ENCODE measurements at regions not wholly inside any gene's neighbourhood (a gene's known extent, or its start where the extent isn't known, plus 50 kb on each side); places are given as distances from the start of the nearest gene placed in this dataset.

- Mint-ChIP-seq H3K36me3 (ENCODE audit: insufficient read depth in 1 of 3, low read depth in 3 of 3) (no peaks in the 10 kb centered on the region; a peak in 1 of 7 replicates), H3K27me3 (ENCODE audit: low read depth) (peaks cover 4% of the 10 kb centered on the region), H3K4me1 (peaks cover 16% of the 10 kb centered on the region in 2 experiments), H3K4me3 (no peak overlapping the region), H3K9me3 (no peaks in the 10 kb centered on the region), H3K27ac (no peak overlapping the region)
- H2BK15ac ChIP-seq (ENCODE audit: low read depth, low read length) = no peak overlapping the region
- no peak overlapping the region for H3K9ac ChIP-seq (ENCODE audit: extremely low read depth, insufficient read length, low read length)
- H2BK20ac ChIP-seq (ENCODE audit: low read depth, low read length, poor library complexity, severe bottlenecking) = no peak overlapping the region
- no peak overlapping the region for H4K5ac ChIP-seq (ENCODE audit: insufficient read length, low read depth, low read length)
- H3K4ac ChIP-seq (ENCODE audit: low read depth, low read length) = no peak overlapping the region
- TF ChIP-seq CTCF (conservative IDR thresholded peaks at IDR 0.05) = no peak
- H2AFZ ChIP-seq (ENCODE audit: low read length) = no peak overlapping the region
- H3K27ac ChIP-seq (ENCODE audit: insufficient read length, low read depth, low read length) = no peak overlapping the region
- no peak overlapping the region for H3K4me2 ChIP-seq (ENCODE audit: insufficient read depth, insufficient read length, low read length)
- H3K79me2 ChIP-seq (ENCODE audit: insufficient read depth, low read length) = no peaks in the 10 kb centered on the region
- H4K8ac ChIP-seq (replicated peaks; ENCODE audit: insufficient read length, low read depth, low read length) = no peak overlapping the region
- H3K79me1 ChIP-seq (ENCODE audit: insufficient read depth, low read depth, low read length, poor library complexity, severe bottlenecking) = no peaks in the 10 kb centered on the region
- no peak overlapping the region for H4K91ac ChIP-seq (ENCODE audit: insufficient read length, low read depth, low read length)
- no peak for DNase-seq
- H2BK12ac ChIP-seq (ENCODE audit: insufficient read length, low read depth, low read length) = no peak overlapping the region
- no peaks in the 10 kb centered on the region for H3K27me3 ChIP-seq (ENCODE audit: insufficient read depth, low read length)
- no peaks in the 10 kb centered on the region for H3K9me3 ChIP-seq (ENCODE audit: control insufficient read depth, low read depth, low read length)
- H3K23ac ChIP-seq (ENCODE audit: insufficient read length, low read depth, low read length) = no peak overlapping the region
- no peaks in the 10 kb centered on the region for H3K23me2 ChIP-seq (ENCODE audit: insufficient read length, low read depth, low read length, poor library complexity, severe bottlenecking)
- no peak overlapping the region for H3K14ac ChIP-seq (ENCODE audit: insufficient read depth, low read length)
- no peak overlapping the region for H3T11ph ChIP-seq (ENCODE audit: low read length)
- no peaks in the 10 kb centered on the region for H3K4me1 ChIP-seq (ENCODE audit: insufficient read depth, low read length)
- H3K18ac ChIP-seq (ENCODE audit: insufficient read length, low read depth, low read length) = no peak overlapping the region
- no peak overlapping the region for H3K56ac ChIP-seq (ENCODE audit: insufficient read length, low read depth, low read length)
- no peak overlapping the region for H2AK5ac ChIP-seq (ENCODE audit: insufficient read length, low read length)
- H4K20me1 ChIP-seq (ENCODE audit: control insufficient read depth, insufficient read depth, insufficient read length) = no peaks in the 10 kb centered on the region
- no peak overlapping the region for H2BK120ac ChIP-seq (ENCODE audit: low read depth, low read length, poor library complexity, severe bottlenecking)
- H2BK5ac ChIP-seq (ENCODE audit: insufficient read length, low read length) = no peak overlapping the region
- WGBS (ENCODE audit: extremely low coverage, insufficient read length, low lambda C conversion rate) = no CpG with 5 or more reads among the region's 3 CpGs
These were observed 57.2 kb upstream of the LYZL2 start for GRCh38 chr10:30686708-30687107.

All from H9 (cell line).